PC-9 (cell line): ENCODE measurements at regions not wholly inside any gene's neighbourhood (a gene's known extent, or its start where the extent isn't known, plus 50 kb on each side); places are given as distances from the start of the nearest gene placed in this dataset.

Source experiments
- BruUV-seq: library from RNA; stranded (reverse); fragments of 400-500 nt; replicated peaks from 2 replicates; lab custom pipeline; 2021; lab: Mats Ljungman, UMichigan
- CTCF ChIA-PET: fragments of 300-600 bp; sonication (Branson Sonifier 250); formaldehyde crosslinking; loops from one replicate; lab custom pipeline; 2022; ENCODE audit warnings: antibody characterized with exemption; lab: Charles Lee
- POLR2A ChIA-PET: fragments of 300-600 bp; sonication (Branson Sonifier 250); formaldehyde crosslinking; loops from one replicate; lab custom pipeline; 2022; ENCODE audit warnings: antibody characterized with exemption; ENCODE audit not compliant: unreplicated experiment; lab: Charles Lee
- DNase-seq, 2 experiments: peaks; one replicate each; pipeline versions ENCODE4 v3.0.0 to v3.0.0-alpha.2; 2015 to 2022; ENCODE audit warnings: mixed read lengths in 1 of 2
- H2AFZ ChIP-seq: fragments of 200-600 bp; sonication (generic); 2 replicates; pipeline ENCODE4 v1.8.1; 2017; ENCODE audit warnings: antibody characterized with exemption
- H3F3A ChIP-seq: fragments of 200-600 bp; sonication (generic); 2 replicates; pipeline ENCODE4 v1.8.1; 2017; ENCODE audit warnings: antibody characterized with exemption, mild to moderate bottlenecking, low read depth; ENCODE audit not compliant: insufficient read depth
- H3K27ac ChIP-seq: fragments of 200-600 bp; sonication (generic); 2 replicates; pipeline ENCODE4 v1.6.1; 2016; ENCODE audit warnings: mixed run types
- H3K27me3 ChIP-seq: fragments of 200-600 bp; sonication (generic); 2 replicates; pipeline ENCODE4 v1.6.1; 2016; ENCODE audit warnings: low read depth, mixed run types; ENCODE audit not compliant: insufficient read depth
- H3K36me3 ChIP-seq: fragments of 200-600 bp; sonication (generic); 2 replicates; pipeline ENCODE4 v1.6.1; 2016; ENCODE audit warnings: low read depth, mixed run types
- H3K4me1 ChIP-seq: fragments of 200-600 bp; sonication (generic); replicated peaks from 2 replicates; pipeline ENCODE4 v1.6.1; 2016; ENCODE audit warnings: mixed run types; ENCODE audit not compliant: insufficient read depth
- H3K4me2 ChIP-seq: fragments of 200-600 bp; sonication (generic); 2 replicates; pipeline ENCODE4 v1.6.1; 2017; ENCODE audit warnings: mixed run types
- H3K4me3 ChIP-seq: fragments of 200-600 bp; sonication (generic); 2 replicates; pipeline ENCODE4 v1.6.1; 2016; ENCODE audit warnings: mixed run types
- H3K79me2 ChIP-seq: fragments of 200-600 bp; sonication (generic); 2 replicates; pipeline ENCODE4 v1.6.1; 2017; ENCODE audit warnings: low read depth, mixed run types
- H3K9me2 ChIP-seq: fragments of 200-600 bp; sonication (generic); 2 replicates; pipeline ENCODE4 v1.8.1; 2017; ENCODE audit warnings: mild to moderate bottlenecking; ENCODE audit not compliant: insufficient read depth
- H3K9me3 ChIP-seq: fragments of 200-600 bp; sonication (generic); 2 replicates; pipeline ENCODE4 v1.8.1; 2016; ENCODE audit warnings: low read depth; ENCODE audit not compliant: insufficient read depth
- H4K20me1 ChIP-seq: fragments of 200-600 bp; sonication (generic); 2 replicates; pipeline ENCODE4 v1.8.1; 2017; ENCODE audit not compliant: insufficient read depth
- CTCF ChIP-seq: fragments of 200-600 bp; sonication (generic); conservative IDR thresholded peaks from 2 replicates; pipeline ENCODE4 v1.6.1; 2017; ENCODE audit warnings: mixed run types, antibody characterized with exemption, mild to moderate bottlenecking, moderate library complexity
- EZH2 ChIP-seq: fragments of 200-600 bp; sonication (generic); IDR thresholded peaks from 2 replicates; pipeline ENCODE4 v1.8.0; 2017; ENCODE audit warnings: antibody characterized with exemption, low read depth
- intact Hi-C: fragments of 100-400 bp; cut with micrococcal nuclease; formaldehyde crosslinking; loops from one replicate; pipeline ENCODE4 v1.10.0; 2022; ENCODE audit not compliant: unreplicated experiment

GRCh38 chr7:36066343-36066664 lies 86.8 kb upstream of the EEPD1 start:
- Histone ChIP-seq H3K27ac (no peak overlapping the region), H3K27me3 (no peaks in the 10 kb centered on the region), H3K36me3 (no peaks in the 10 kb centered on the region), H3K79me2 (no peaks in the 10 kb centered on the region), H3F3A (no peaks in the 10 kb centered on the region), H4K20me1 (no peaks in the 10 kb centered on the region), H3K9me3 (no peaks in the 10 kb centered on the region; the same call in 1 of the 2 replicates), H3K9me2 (no peaks in the 10 kb centered on the region), H3K4me2 (no peak overlapping the region), H3K4me3 (no peak overlapping the region), H3K4me1 (no peaks in the 10 kb centered on the region), H2AFZ (no peak overlapping the region)
- no peak for DNase-seq
- TF ChIP-seq EZH2 (no peak), CTCF (no peak)
- CTCF ChIA-PET = no interaction called here
- intact Hi-C loops = no loop called here
- POLR2A ChIA-PET = interaction anchor here (0.6 kb wide), 2 partner anchors 24 to 324 kb away, joined by 4 to 6 read pairs; partner anchors contain the start of gene ANLN
- no TSS peak for BruUV-seq

GRCh38 chr7:36070230-36070629 lies 82.8 kb upstream of the EEPD1 start:
- H3K9me3 ChIP-seq = no peaks in the 10 kb centered on the region; the same call in 1 of the 2 replicates
- no peaks in the 10 kb centered on the region for H3F3A ChIP-seq
- ChIA-PET POLR2A (no interaction called here), CTCF (no interaction called here)
- DNase-seq = no peak
- intact Hi-C loops = no loop called here
- H3K9me2 ChIP-seq = no peaks in the 10 kb centered on the region
- H3K27ac ChIP-seq = no peak overlapping the region
- H3K4me2 ChIP-seq = no peak overlapping the region
- H3K79me2 ChIP-seq = no peaks in the 10 kb centered on the region
- no TSS peak for BruUV-seq
- no peaks in the 10 kb centered on the region for H3K4me1 ChIP-seq
- no peaks in the 10 kb centered on the region for H3K36me3 ChIP-seq
- no peak overlapping the region for H2AFZ ChIP-seq
- TF ChIP-seq EZH2 (no peak), CTCF (no peak)
- H3K27me3 ChIP-seq = no peaks in the 10 kb centered on the region
- no peaks in the 10 kb centered on the region for H4K20me1 ChIP-seq
- no peak overlapping the region for H3K4me3 ChIP-seq

- ChIA-PET CTCF (no interaction called here), POLR2A (no interaction called here)
- H3K4me1 ChIP-seq = no peaks in the 10 kb centered on the region
Measured at GRCh38 chr7:36071605-36072004, 81.4 kb upstream of the EEPD1 start.

More at GRCh38 chr7:36071605-36072004, 81.4 kb upstream of the EEPD1 start:
- no TSS peak for BruUV-seq
- H3K4me2 ChIP-seq = no peak overlapping the region
- no peak overlapping the region for H3K27ac ChIP-seq
- H3K27me3 ChIP-seq = no peaks in the 10 kb centered on the region
- TF ChIP-seq CTCF (no peak), EZH2 (no peak)
- no peaks in the 10 kb centered on the region for H4K20me1 ChIP-seq
- DNase-seq = no peak
- H3K79me2 ChIP-seq = no peaks in the 10 kb centered on the region
- H3K9me2 ChIP-seq = no peaks in the 10 kb centered on the region
- H3K9me3 ChIP-seq = no peaks in the 10 kb centered on the region
- intact Hi-C loops = no loop called here
- H3F3A ChIP-seq = no peaks in the 10 kb centered on the region
- no peak overlapping the region for H3K4me3 ChIP-seq
- no peaks in the 10 kb centered on the region for H3K36me3 ChIP-seq
- H2AFZ ChIP-seq = no peak overlapping the region
